ENCODE measurements at regions not wholly inside any gene's neighbourhood (a gene's known extent, or its start where the extent isn't known, plus 50 kb on each side); places are given as distances from the start of the nearest gene placed in this dataset.

DNA sequence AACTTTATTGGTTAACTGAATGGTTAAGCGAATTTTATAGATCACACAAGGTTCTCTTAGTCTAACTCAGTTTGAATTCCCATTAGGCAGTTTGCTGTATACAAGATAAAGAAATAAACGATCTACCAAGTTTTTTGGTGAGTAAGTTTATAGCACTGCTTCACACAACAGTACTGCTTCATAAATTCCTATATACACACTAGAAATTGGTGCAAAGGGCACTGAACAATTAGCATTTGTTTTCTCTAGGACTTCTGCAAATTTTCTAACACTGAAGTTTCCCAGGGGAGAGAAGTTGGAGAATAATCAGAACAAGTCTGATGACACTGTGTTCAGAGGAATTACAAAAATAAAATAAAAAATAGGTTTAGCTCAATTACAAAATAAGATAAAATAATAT lies 1138.8 kb upstream of the PCDH9 start:
- intact Hi-C loops (cut with micrococcal nuclease; ENCODE audit: unreplicated experiment) = no loop called here
- ChIA-PET CTCF (no interaction called here), POLR2A (ENCODE audit: low non-redundant PET) (no interaction called here)
- H3K9me3 ChIP-seq (ENCODE audit: low read depth, low read length, poor library complexity, severe bottlenecking) = no peaks in the 10 kb centered on the region
- no peak overlapping the region for H3K27ac ChIP-seq (ENCODE audit: low read depth, low read length, poor library complexity, severe bottlenecking)
- BruUV-seq (replicated peaks) = no TSS peak
- no peaks in the 10 kb centered on the region for H3K4me1 ChIP-seq (ENCODE audit: insufficient read depth, low read length, poor library complexity, severe bottlenecking)
- H3K27me3 ChIP-seq (replicated peaks; ENCODE audit: insufficient read depth, low read depth, low read length, poor library complexity) = no peaks in the 10 kb centered on the region
- H3K36me3 ChIP-seq (ENCODE audit: insufficient read depth, low read length, poor library complexity, severe bottlenecking) = no peaks in the 10 kb centered on the region
- TF ChIP-seq EZH2 (IDR thresholded peaks at IDR 0.05; ENCODE audit: borderline replicate concordance, low read depth, low read length, poor library complexity, severe bottlenecking) = no peak
- TF ChIP-seq CTCF (conservative IDR thresholded peaks at IDR 0.05; ENCODE audit: low read depth, low read length) = no peak
- DNase-seq (ENCODE audit: low spot score) = no peak
- H3K4me3 ChIP-seq (ENCODE audit: low read depth, low read length, poor library complexity, severe bottlenecking) = no peak overlapping the region

GRCh38 chr13:68359105-68359504 lies 1129.0 kb upstream of the PCDH9 start:
- no TSS peak for BruUV-seq (replicated peaks)
- H3K4me3 ChIP-seq (ENCODE audit: low read depth, low read length, poor library complexity, severe bottlenecking) = no peak overlapping the region
- no peak for DNase-seq (ENCODE audit: low spot score)
- H3K27me3 ChIP-seq (replicated peaks; ENCODE audit: insufficient read depth, low read depth, low read length, poor library complexity) = no peaks in the 10 kb centered on the region
- H3K4me1 ChIP-seq (ENCODE audit: insufficient read depth, low read length, poor library complexity, severe bottlenecking) = no peaks in the 10 kb centered on the region
- H3K36me3 ChIP-seq (ENCODE audit: insufficient read depth, low read length, poor library complexity, severe bottlenecking) = no peaks in the 10 kb centered on the region
- TF ChIP-seq CTCF (conservative IDR thresholded peaks at IDR 0.05; ENCODE audit: low read depth, low read length) (no peak), EZH2 (IDR thresholded peaks at IDR 0.05; ENCODE audit: borderline replicate concordance, low read depth, low read length, poor library complexity, severe bottlenecking) (no peak)
- ChIA-PET POLR2A (ENCODE audit: low non-redundant PET) (no interaction called here), CTCF (no interaction called here)
- intact Hi-C loops (cut with micrococcal nuclease; ENCODE audit: unreplicated experiment) = no loop called here
- H3K9me3 ChIP-seq (ENCODE audit: low read depth, low read length, poor library complexity, severe bottlenecking) = no peaks in the 10 kb centered on the region
- H3K27ac ChIP-seq (ENCODE audit: low read depth, low read length, poor library complexity, severe bottlenecking) = no peak overlapping the region

GRCh38 chr13:68358294-68358705 lies 1128.2 kb upstream of the PCDH9 start:
- TF ChIP-seq CTCF (conservative IDR thresholded peaks at IDR 0.05; ENCODE audit: low read depth, low read length) (no peak), EZH2 (IDR thresholded peaks at IDR 0.05; ENCODE audit: borderline replicate concordance, low read depth, low read length, poor library complexity, severe bottlenecking) (no peak)
- H3K4me1 ChIP-seq (ENCODE audit: insufficient read depth, low read length, poor library complexity, severe bottlenecking) = no peaks in the 10 kb centered on the region
- DNase-seq (ENCODE audit: low spot score) = no peak
- H3K27me3 ChIP-seq (replicated peaks; ENCODE audit: insufficient read depth, low read depth, low read length, poor library complexity) = no peaks in the 10 kb centered on the region
- no peaks in the 10 kb centered on the region for H3K9me3 ChIP-seq (ENCODE audit: low read depth, low read length, poor library complexity, severe bottlenecking)
- ChIA-PET CTCF (no interaction called here), POLR2A (ENCODE audit: low non-redundant PET) (no interaction called here)
- no peaks in the 10 kb centered on the region for H3K36me3 ChIP-seq (ENCODE audit: insufficient read depth, low read length, poor library complexity, severe bottlenecking)
- no peak overlapping the region for H3K4me3 ChIP-seq (ENCODE audit: low read depth, low read length, poor library complexity, severe bottlenecking)
- no peak overlapping the region for H3K27ac ChIP-seq (ENCODE audit: low read depth, low read length, poor library complexity, severe bottlenecking)
- no TSS peak for BruUV-seq (replicated peaks)
- intact Hi-C loops (cut with micrococcal nuclease; ENCODE audit: unreplicated experiment) = no loop called here

Data from A673 (cell line).